NCI-H446 treated with DMSO at 0.1 percent for 48 hours (cell line): ENCODE measurements at regions not wholly inside any gene's neighbourhood (a gene's known extent, or its start where the extent isn't known, plus 50 kb on each side); places are given as distances from the start of the nearest gene placed in this dataset.

Experiments used
- DNase-seq: peaks from one replicate; lab custom pipeline; 2025; lab: John Stamatoyannopoulos, UW

DNA sequence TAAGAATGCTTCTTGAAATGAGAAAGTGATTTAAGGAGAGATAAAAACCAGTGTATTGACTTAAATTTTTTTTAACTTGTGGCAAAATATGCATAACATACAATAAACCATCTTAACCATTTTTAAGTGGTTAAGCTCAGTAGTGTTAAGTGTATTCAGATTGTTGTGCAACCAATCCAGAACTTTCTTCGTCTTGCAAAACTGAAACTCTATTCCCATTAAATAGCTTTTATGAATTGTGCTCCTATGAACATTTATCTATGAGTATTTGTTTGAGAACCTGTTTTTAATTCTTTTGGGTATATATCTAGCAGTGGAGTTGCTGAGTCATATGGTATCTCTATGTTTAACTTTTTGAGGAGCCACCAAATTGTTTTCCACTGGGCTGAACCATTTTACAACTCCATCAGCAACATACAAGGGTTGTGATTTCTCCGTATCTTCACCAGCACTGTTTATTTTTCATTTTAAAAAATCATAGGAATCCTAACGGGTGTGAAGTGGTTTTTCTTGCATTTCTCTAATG is 76.6 kb upstream of the ACTBL2 start:
- no peak for DNase-seq

DNA sequence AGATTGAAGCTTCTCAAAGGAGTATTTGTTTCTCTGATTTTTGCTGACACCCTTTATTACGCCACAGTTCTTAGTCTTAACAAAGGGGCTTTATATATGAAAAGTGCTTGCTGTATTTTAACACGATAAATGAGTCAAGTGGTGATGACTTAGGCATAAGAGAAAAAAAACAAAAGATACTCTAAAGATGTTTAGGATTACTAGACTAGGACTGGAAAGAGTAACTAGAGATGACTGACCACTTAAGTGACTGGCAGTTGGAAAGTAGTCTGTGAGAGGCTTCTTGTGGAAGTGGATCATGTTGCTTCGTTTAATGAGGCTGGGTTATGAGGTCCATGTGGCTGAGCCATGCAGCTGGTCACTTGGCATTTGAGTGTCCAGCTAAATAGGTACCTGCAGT is 69.4 kb upstream of the ACTBL2 start:
- DNase-seq, result no peak

DNA sequence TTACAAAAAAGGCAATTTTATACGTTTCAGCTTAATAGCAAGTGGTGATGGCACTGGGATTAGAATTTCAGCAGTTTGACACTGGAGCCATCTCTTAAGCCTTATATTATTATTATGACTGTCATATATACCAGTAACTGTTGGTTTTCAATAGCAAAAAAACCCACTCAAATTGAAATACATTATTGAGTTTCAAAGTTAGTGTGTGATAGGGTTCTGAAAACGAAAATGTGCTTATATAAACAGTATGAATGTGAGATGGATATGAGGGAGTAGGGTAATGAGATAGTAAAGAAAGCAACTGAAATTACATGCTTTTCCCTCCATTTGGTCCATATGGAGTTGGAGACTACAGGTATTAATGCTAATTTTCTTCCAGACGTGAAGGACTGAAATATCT is 68.6 kb upstream of the ACTBL2 start:
- DNase-seq, result no peak

DNA sequence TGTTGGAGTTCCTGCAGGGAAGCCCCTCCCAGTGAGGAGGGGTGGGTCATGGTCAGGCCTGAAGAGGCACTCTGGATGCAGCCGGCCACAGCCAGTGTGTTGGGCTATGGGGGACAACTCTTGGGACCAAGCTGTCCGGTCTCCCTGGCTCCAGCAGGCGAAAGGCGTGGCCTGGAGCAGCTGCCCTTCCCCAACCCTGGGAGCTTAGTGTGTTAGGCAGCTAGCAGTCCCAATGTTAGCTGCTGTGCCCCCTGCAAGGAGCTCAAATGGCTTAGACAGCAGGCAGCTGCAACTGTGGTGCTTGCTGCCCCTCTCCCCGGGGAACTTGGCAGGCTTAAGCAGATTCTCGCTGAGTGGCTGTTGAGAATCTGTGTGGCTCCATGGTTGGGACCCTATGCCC is 67.5 kb upstream of the ACTBL2 start:
- no peak for DNase-seq

DNA sequence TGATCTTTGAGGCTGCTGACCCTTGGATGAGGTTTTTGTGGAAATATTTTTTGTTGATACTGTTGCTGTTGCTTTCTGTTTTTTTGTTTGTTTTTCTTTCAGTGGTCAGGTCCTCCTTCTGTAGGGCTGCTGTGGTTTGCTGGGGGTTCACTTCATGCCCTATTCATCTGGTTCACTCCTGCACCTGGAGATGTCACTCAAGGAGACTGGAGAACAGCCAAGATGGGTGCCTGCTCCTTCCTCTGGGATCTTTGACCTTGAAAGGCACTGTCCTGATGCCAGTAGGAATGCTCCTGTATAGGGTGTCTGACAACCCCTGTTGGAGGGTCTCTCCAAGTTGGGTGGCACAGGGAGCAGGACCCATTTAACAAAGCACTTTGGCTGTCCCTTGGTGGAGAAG is 67.0 kb upstream of the ACTBL2 start:
- DNase-seq, result no peak

DNA sequence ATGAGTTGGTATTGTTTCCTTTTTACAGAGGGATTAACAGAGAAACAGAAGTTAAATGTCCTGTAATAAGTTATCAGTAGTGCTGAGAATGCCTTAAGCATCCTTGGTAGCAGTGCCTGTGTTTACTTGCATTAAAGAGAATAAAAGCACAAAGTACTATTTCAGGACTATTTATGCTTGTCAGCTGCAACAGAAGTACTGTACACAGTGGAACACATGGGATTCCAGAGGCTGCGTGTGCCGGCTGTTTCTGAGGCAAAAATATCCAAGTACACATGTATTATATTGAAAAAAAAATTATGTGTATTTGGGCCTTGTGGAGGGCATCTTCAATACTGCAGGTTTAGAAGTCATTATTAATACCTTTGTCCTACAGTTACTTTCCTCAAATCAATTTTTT is 58.2 kb upstream of the ACTBL2 start:
- no peak for DNase-seq

DNA sequence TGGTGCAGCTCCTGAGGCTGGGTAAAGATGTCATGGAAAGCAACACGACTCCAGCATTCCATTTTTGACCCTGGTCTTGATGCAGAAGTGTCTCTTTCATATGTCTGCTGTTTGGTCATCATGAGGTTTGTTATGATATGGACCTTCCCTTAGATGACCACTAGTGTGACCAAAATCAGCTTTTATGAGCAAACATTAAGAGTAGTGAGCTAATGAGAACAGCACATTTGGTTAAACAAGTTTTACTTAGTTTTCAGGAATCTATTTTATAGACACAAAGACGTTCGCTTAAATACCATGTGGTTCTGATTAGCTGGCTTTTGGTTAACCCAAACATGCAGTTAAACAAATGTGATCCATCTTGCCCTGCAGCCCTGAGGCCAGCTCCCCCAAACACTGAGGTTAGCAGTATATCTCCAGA is 56.7 kb upstream of the ACTBL2 start:
- DNase-seq, result no peak

DNA sequence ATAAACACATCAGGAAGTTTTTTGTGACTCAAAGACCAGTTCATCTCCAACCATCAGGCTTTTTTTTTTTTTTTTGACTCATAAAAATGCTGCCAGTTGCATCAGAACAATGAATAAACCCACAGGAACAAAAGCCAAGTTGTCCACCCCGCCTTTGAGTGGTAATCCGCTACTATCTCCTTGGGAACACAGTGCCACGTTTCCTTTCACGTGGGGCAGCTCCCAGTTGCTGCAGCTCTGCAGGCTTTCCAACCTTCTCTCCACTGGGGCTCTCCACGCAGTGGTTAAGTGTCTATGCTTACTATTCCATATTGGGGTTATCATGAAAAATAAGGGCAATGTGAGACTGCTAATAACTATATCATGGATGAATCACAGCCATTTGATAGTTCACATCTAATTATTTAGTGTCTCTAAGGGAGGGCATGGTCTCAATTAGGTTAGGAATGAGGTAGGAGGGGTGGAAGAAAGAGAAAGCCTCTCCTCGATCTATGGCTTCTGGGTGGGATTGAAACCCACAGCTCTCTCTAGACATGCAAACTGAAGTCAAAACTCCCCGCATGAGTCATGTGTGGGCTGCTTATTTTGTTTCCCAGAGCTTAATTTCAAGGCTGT is 55.8 kb upstream of the ACTBL2 start:
- DNase-seq, result no peak

DNA sequence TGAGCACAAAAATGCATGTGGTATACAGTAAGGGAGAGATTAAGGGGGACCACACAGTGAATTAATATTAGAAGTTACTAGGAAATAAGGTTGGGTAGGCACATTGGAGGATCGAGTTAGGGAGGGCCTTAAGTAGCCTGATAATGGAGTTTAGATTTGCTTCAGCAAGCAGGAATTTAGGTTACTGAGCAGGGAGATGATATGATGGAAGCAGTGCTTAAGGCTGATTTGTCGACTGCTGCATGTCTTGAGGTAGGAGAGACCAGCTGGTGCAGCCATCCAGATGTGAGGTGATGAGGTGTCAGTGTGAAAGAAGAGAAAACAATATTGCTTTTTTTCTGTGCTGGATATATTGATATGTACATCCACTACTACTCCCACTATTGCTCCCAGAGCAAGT is 55.2 kb upstream of the ACTBL2 start:
- no peak for DNase-seq

DNA sequence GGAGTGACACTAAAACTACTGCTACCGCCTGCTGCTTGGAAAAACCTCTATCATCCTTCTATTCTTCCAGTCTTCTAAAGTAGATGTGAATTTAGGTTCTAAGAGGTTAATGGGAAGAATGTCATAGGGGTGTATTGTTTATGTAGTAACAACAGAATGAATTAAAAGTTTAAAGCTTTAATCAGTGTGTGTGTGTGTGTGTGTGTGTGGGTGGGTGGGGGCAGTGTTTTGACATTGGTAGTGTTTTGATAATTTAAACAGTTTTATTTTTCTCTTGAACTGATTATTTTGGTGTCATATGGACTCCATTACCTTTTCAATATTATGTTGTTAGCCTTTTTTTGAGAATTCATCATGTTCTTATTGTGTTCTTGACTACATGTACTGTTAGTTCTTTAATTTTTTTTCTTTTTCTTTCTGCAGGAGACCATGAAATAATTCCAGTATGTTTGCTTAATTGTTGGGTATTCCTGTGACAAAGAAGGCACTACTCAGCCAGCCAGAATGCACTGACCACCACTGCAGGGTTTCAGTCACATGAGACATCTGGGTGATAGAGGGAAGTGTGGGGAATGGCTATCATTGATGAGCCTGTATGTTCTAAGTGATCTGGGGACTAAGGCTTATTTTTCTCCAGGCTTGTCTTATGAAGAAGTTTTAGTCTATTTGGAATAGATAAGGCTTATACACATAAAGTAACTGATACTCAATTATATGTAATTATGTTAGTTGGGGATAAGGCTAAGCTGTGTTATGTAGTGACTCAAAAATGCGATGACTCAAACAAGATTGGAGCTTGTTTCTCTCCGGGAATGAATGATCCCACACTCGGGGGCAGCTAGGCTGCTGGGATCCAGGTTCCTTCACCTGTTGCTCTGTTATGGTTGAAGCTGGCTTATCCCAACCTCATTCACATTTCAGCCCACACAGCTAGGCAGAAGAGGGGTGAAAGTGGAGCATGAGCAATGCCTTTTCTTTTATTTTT is 50.2 kb upstream of the ACTBL2 start:
- no peak for DNase-seq
